Thymus (tissue), 11 donors: ENCODE measurements at regions not wholly inside any gene's neighbourhood (a gene's known extent, or its start where the extent isn't known, plus 50 kb on each side); places are given as distances from the start of the nearest gene placed in this dataset.
"Not testable (repeated sequence)": the region's sequence is repeated elsewhere in the genome, so short reads cannot be mapped to it uniquely, and the experiment has no call there.

Source experiments
- DNase-seq, 9 donors: peaks; one replicate each; pipeline ENCODE4 v3.0.0-alpha.2; 2013; ENCODE audit warnings: low spot score in 9 of 9, low read depth in 6 of 9, missing footprints in 1 of 9
- H3K27ac ChIP-seq, 2 donors: one replicate each; pipeline ENCODE4 v1.5.1; 2013; ENCODE audit warnings: control low read depth in 1 of 2, low read depth in 1 of 2, low read length in 1 of 2, mild to moderate bottlenecking in 1 of 2, moderate library complexity in 1 of 2
- H3K27me3 ChIP-seq, 2 donors: one replicate each; pipeline ENCODE4 v1.5.1; 2013; ENCODE audit warnings: low read length in 1 of 2; ENCODE audit not compliant: control insufficient read depth in 2 of 2, insufficient read depth in 1 of 2
- H3K36me3 ChIP-seq, 2 donors: one replicate each; pipeline ENCODE4 v1.5.1; 2013; ENCODE audit warnings: low read length in 1 of 2, mild to moderate bottlenecking in 1 of 2, moderate library complexity in 1 of 2; ENCODE audit not compliant: control insufficient read depth in 2 of 2, insufficient read depth in 2 of 2
- H3K4me1 ChIP-seq, 2 donors: one replicate each; pipeline ENCODE4 v1.5.1; 2013; ENCODE audit warnings: low read length in 2 of 2; ENCODE audit not compliant: control insufficient read depth in 2 of 2, insufficient read depth in 2 of 2
- H3K4me3 ChIP-seq, 2 donors: one replicate each; pipeline ENCODE4 v1.5.1; 2013; ENCODE audit warnings: low read length in 2 of 2, control low read depth in 1 of 2, mild to moderate bottlenecking in 1 of 2
- H3K9me3 ChIP-seq, 2 donors: one replicate each; pipeline ENCODE4 v1.5.1; 2013; ENCODE audit warnings: low read length in 1 of 2, mild to moderate bottlenecking in 1 of 2; ENCODE audit not compliant: control insufficient read depth in 2 of 2, insufficient read depth in 1 of 2
- WGBS: extraction: QIAGEN DNeasy Blood & Tissue Kit; methylation state at CpG from one replicate; pipeline ENCODE4 v1.1.7; 2013; 5-methylcytosine and 5-hydroxymethylcytosine counted together
- donor health status: healthy.

DNA sequence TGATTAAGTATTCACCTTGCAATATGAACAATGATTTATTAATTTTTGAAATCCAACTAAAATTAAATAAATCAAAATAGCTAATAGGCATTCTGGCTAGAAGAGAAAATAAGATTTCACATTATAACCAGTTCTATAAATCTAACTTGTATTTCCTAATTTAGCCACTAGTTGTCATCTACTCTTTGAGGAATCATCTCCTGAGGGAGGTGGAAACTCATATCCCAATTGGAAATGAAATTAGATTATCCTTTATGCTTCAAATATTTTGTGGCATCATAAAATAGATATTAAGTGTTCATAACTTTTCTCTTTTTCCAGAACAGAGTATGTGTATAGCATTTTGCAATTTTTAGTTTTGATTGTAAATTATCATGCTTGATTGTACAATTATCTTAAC is 558.5 kb upstream of the DIAPH2 start:
- H3K27me3 ChIP-seq, result no peaks in the 10 kb centered on the region

DNA sequence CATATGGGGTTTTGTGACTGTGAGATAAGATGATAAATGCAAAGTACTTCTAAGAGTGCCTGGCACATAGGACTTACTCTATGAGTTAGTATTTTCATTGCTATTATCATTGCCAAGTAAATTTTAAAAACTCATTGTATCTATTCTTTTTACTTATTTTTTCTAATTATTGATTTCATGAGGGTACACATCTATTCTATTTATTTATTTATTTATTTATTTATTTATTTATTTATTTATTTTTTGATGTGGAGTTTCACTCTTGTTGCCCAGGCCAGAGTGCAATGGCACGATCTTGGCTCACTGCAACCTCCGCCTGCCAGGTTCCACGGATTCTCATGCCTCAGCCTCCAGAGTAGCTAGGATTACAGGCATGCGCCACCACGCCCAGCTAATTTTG is 556.6 kb upstream of the DIAPH2 start:
- H3K9me3 ChIP-seq, H3K27me3 ChIP-seq, DNase-seq, H3K4me1 ChIP-seq, H3K36me3 ChIP-seq, H3K4me3 ChIP-seq, H3K27ac ChIP-seq: not testable (repeated sequence)
- WGBS, result 97% methylated on average over 5 of the region's 5 CpGs

More for the DNA sequence above, 558.5 kb upstream of the DIAPH2 start:
- no peaks in the 10 kb centered on the region for H3K9me3 ChIP-seq
- no peak overlapping the region for H3K27ac ChIP-seq
- no peaks in the 10 kb centered on the region for H3K4me1 ChIP-seq
- H3K4me3 ChIP-seq, result no peak overlapping the region
- H3K36me3 ChIP-seq, result no peaks in the 10 kb centered on the region
- DNase-seq, result no peak

GRCh38 chrX:96140796-96141195 is 543.8 kb upstream of the DIAPH2 start:
- Histone ChIP-seq H3K36me3 (no peaks in the 10 kb centered on the region), H3K4me3 (no peak overlapping the region), H3K27ac (no peak overlapping the region), H3K27me3 (no peaks in the 10 kb centered on the region), H3K4me1 (no peaks in the 10 kb centered on the region), H3K9me3 (no peaks in the 10 kb centered on the region)
- WGBS, result 84% methylated on average over 1 of the region's 1 CpG
- no peak for DNase-seq

DNA sequence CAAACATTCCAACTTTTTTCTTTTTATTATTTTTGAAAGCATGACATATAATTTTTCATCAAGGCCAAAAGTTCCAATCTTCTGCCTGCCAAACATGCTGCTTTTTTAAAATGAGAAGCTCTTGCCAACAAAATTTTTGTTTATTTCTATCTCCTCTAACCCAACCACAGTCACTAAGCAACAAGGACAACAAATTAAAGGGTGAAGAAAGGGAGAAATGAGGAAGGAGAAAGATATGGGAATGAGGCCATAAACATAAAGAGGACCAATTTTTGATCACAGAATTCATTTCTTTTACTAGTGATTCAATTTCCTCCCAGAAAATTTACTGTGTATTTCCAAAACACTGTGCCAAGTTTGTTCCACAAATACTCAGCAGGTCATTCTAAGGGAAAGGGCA is 537.0 kb upstream of the DIAPH2 start:
- H3K4me3 ChIP-seq, result no peak overlapping the region
- no peak for DNase-seq
- no peaks in the 10 kb centered on the region for H3K36me3 ChIP-seq
- H3K9me3 ChIP-seq, result no peaks in the 10 kb centered on the region
- no peaks in the 10 kb centered on the region for H3K27me3 ChIP-seq
- no peak overlapping the region for H3K27ac ChIP-seq
- no peaks in the 10 kb centered on the region for H3K4me1 ChIP-seq

- no peaks in the 10 kb centered on the region for H3K27me3 ChIP-seq
- H3K4me1 ChIP-seq, result no peaks in the 10 kb centered on the region
- H3K36me3 ChIP-seq, result no peaks in the 10 kb centered on the region
- no peak overlapping the region for H3K4me3 ChIP-seq
- no peak overlapping the region for H3K27ac ChIP-seq
- DNase-seq, result no peak
- H3K9me3 ChIP-seq, result no peaks in the 10 kb centered on the region
- 92% methylated on average over 1 of the region's 1 CpG for WGBS
These were observed 514.0 kb upstream of the DIAPH2 start for GRCh38 chrX:96170626-96171025.

- Histone ChIP-seq H3K4me1 (no peaks in the 10 kb centered on the region), H3K9me3 (no peaks in the 10 kb centered on the region), H3K36me3 (no peaks in the 10 kb centered on the region), H3K27ac (no peak overlapping the region), H3K27me3 (no peaks in the 10 kb centered on the region), H3K4me3 (no peak overlapping the region)
- DNase-seq, result no peak
- 36% methylated on average over 3 of the region's 3 CpGs for WGBS
These were observed 507.7 kb upstream of the DIAPH2 start for GRCh38 chrX:96176921-96177320.

- no peaks in the 10 kb centered on the region for H3K4me1 ChIP-seq
- no peak for DNase-seq
- H3K36me3 ChIP-seq, result no peaks in the 10 kb centered on the region
- 93% methylated on average over 4 of the region's 4 CpGs for WGBS
- no peaks in the 10 kb centered on the region for H3K9me3 ChIP-seq
- H3K4me3 ChIP-seq, result no peak overlapping the region
- no peak overlapping the region for H3K27ac ChIP-seq
- no peaks in the 10 kb centered on the region for H3K27me3 ChIP-seq
These were observed 503.0 kb upstream of the DIAPH2 start for GRCh38 chrX:96181605-96182004.

- Histone ChIP-seq H3K4me3 (no peak overlapping the region), H3K36me3 (no peaks in the 10 kb centered on the region), H3K9me3 (no peaks in the 10 kb centered on the region), H3K4me1 (no peaks in the 10 kb centered on the region), H3K27ac (no peak overlapping the region), H3K27me3 (no peaks in the 10 kb centered on the region)
- 53% methylated on average over 1 of the region's 1 CpG for WGBS
- DNase-seq, result no peak
These were observed 502.3 kb upstream of the DIAPH2 start for GRCh38 chrX:96182366-96182765.

DNA sequence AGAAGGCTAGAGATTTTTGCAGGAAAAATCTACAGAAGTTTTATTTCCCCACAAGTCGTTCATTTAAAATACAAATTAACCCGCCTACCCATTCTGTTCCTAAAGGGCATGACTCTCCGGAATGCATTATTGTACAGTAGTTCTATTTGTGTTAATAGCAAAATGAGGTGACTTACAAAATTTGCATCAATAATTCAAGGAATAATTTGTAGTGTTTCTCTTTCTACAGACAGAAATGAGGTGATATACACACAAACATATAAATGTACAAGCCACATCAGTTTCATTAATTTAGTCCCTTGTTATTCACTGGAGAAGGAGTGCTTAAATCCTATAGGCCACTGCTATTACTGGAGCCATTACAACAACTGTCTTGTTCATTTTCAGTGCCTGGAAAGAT is 501.3 kb upstream of the DIAPH2 start:
- DNase-seq, result no peak
- no peak overlapping the region for H3K27ac ChIP-seq
- 90% methylated on average over 3 of the region's 3 CpGs for WGBS
- no peaks in the 10 kb centered on the region for H3K36me3 ChIP-seq
- no peaks in the 10 kb centered on the region for H3K9me3 ChIP-seq
- no peak overlapping the region for H3K4me3 ChIP-seq
- no peaks in the 10 kb centered on the region for H3K4me1 ChIP-seq
- H3K27me3 ChIP-seq, result no peaks in the 10 kb centered on the region

GRCh38 chrX:96183843-96184242 is 500.8 kb upstream of the DIAPH2 start:
- H3K27me3 ChIP-seq, result no peaks in the 10 kb centered on the region
- H3K4me1 ChIP-seq, result no peaks in the 10 kb centered on the region
- DNase-seq, result no peak
- no peak overlapping the region for H3K27ac ChIP-seq
- H3K4me3 ChIP-seq, result no peak overlapping the region
- WGBS, result 59% methylated on average over 3 of the region's 3 CpGs
- no peaks in the 10 kb centered on the region for H3K36me3 ChIP-seq
- no peaks in the 10 kb centered on the region for H3K9me3 ChIP-seq
